ENCODE measurements at regions not wholly inside any gene's neighbourhood (a gene's known extent, or its start where the extent isn't known, plus 50 kb on each side); places are given as distances from the start of the nearest gene placed in this dataset.
"Not testable (repeated sequence)": the region's sequence is repeated elsewhere in the genome, so short reads cannot be mapped to it uniquely, and the experiment has no call there.

- DNase-seq (ENCODE audit: low read depth): no peak
- no peak for TF ChIP-seq POLR2A (IDR thresholded peaks at IDR 0.05; ENCODE audit: extremely low read depth, insufficient read length)
- TF ChIP-seq, protein P1, sequence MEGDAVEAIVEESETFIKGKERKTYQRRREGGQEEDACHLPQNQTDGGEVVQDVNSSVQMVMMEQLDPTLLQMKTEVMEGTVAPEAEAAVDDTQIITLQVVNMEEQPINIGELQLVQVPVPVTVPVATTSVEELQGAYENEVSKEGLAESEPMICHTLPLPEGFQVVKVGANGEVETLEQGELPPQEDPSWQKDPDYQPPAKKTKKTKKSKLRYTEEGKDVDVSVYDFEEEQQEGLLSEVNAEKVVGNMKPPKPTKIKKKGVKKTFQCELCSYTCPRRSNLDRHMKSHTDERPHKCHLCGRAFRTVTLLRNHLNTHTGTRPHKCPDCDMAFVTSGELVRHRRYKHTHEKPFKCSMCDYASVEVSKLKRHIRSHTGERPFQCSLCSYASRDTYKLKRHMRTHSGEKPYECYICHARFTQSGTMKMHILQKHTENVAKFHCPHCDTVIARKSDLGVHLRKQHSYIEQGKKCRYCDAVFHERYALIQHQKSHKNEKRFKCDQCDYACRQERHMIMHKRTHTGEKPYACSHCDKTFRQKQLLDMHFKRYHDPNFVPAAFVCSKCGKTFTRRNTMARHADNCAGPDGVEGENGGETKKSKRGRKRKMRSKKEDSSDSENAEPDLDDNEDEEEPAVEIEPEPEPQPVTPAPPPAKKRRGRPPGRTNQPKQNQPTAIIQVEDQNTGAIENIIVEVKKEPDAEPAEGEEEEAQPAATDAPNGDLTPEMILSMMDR (IDR thresholded peaks at IDR 0.05; ENCODE audit: low read depth, low read length): no peak
- no peak for TF ChIP-seq MYC (IDR thresholded peaks at IDR 0.05; ENCODE audit: low read depth, low read length)
- no peak for TF ChIP-seq MAX (IDR thresholded peaks at IDR 0.05; ENCODE audit: low read depth, low read length)
- no peak overlapping the region for H3K4me3 ChIP-seq (ENCODE audit: low read depth, low read length)
Observed at GRCh38 chr12:107855471-107855870, 81.0 kb downstream of the ASCL4 start.

DNA sequence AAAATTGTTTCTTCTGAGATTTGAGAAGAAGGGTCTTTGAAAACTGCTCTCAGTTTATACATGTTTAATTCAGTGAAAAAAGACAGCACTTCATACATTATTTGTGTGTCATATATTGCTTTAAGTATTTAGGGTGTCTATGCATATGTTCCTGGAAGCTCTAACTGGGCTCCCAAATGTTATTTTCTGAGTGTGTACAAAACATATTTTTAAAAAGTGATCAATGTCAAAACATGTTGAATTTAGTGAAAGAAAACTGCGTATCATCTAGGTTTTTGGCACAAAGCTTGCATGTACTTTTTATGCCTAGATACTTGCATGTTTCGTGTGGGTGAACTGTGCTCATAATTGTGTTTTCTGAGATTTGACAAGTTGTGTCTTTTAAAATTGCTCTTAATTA, 81.6 kb downstream of the ASCL4 start:
- H3K4me3 ChIP-seq (ENCODE audit: low read depth, low read length): no peak overlapping the region
- no peak for DNase-seq (ENCODE audit: low read depth)
- TF ChIP-seq MYC (IDR thresholded peaks at IDR 0.05; ENCODE audit: low read depth, low read length) (no peak), MAX (IDR thresholded peaks at IDR 0.05; ENCODE audit: low read depth, low read length) (no peak), POLR2A (IDR thresholded peaks at IDR 0.05; ENCODE audit: extremely low read depth, insufficient read length) (no peak)
- TF ChIP-seq, protein P1 (IDR thresholded peaks at IDR 0.05; ENCODE audit: low read depth, low read length): no peak

DNA sequence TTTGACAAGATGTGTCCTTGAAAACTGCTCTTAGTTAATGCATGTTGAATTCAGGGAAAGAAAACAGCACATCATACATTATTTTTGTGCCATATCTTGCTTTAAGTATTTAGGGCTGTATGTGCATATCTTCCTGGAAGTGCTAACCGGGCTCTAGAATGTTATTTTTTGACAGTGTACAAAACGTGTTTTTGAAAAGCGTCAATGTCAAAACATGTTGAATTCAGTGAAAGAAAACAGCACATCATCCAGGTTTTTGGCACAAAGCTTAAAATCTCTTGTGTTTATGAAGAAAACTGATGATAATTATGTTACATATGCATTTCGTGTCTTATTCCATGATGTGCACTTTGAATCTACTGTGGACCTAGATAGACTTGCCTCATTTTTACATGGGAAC, 82.7 kb downstream of the ASCL4 start:
- no peak for DNase-seq (ENCODE audit: low read depth)
- H3K4me3 ChIP-seq (ENCODE audit: low read depth, low read length): no peak overlapping the region
- TF ChIP-seq MYC (IDR thresholded peaks at IDR 0.05; ENCODE audit: low read depth, low read length) (no peak), MAX (IDR thresholded peaks at IDR 0.05; ENCODE audit: low read depth, low read length) (no peak), POLR2A (IDR thresholded peaks at IDR 0.05; ENCODE audit: extremely low read depth, insufficient read length) (no peak)
- TF ChIP-seq, protein P1 (IDR thresholded peaks at IDR 0.05; ENCODE audit: low read depth, low read length): no peak

GRCh38 chr12:107859367-107859766, 84.9 kb downstream of the ASCL4 start:
- TF ChIP-seq MAX (IDR thresholded peaks at IDR 0.05; ENCODE audit: low read depth, low read length) (no peak), MYC (IDR thresholded peaks at IDR 0.05; ENCODE audit: low read depth, low read length) (no peak), POLR2A (IDR thresholded peaks at IDR 0.05; ENCODE audit: extremely low read depth, insufficient read length) (no peak)
- TF ChIP-seq, protein P1 (IDR thresholded peaks at IDR 0.05; ENCODE audit: low read depth, low read length): no peak
- no peak overlapping the region for H3K4me3 ChIP-seq (ENCODE audit: low read depth, low read length)
- DNase-seq (ENCODE audit: low read depth): no peak

DNA sequence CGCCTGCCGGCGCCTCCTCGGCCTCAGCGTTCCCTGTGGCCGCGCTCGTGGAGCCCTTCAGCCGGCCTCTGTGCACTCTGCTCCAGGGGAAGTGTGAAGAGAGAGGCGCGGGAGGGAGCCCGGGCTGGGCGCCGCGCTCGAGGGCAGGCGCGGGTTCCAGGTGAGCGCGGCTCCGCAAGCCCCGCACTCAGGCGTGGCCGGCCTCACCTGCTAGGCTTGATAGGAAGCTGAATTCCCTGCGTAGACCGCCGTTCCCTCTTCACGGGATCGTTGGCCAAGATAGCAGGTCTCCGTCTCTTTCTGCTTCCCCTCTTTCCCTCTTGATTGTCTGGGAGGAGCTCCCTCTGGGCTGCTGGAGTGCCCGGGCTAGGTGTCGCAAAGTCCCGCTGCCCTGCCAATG, 89.7 kb downstream of the ASCL4 start:
- TF ChIP-seq MYC (IDR thresholded peaks at IDR 0.05; ENCODE audit: low read depth, low read length) (no peak), POLR2A (IDR thresholded peaks at IDR 0.05; ENCODE audit: extremely low read depth, insufficient read length) (no peak)
- H3K4me3 ChIP-seq (ENCODE audit: low read depth, low read length): no peak overlapping the region
- DNase-seq (ENCODE audit: low read depth): no peak

DNA sequence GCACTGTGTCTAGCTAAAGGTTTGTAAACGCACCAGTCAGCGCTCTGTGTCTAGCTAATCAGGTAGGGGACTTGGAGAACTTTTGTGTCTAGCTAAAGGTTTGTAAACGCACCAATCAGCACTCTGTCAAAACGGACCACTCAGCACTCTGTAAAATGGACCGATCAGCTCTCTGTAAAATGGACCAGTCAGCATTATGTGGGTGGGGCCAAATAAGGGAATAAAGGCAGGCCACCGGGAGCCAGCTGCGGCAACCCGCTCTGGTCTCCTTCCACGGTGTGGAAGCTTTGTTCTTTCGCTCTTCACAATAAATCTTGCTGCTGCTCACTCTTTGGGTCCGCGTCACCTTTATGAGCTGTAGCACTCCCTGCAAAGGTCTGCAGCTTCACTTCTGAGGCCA, 90.2 kb downstream of the ASCL4 start:
- not testable (repeated sequence) for H3K4me3 ChIP-seq (ENCODE audit: low read depth, low read length); DNase-seq (ENCODE audit: low read depth)

DNA sequence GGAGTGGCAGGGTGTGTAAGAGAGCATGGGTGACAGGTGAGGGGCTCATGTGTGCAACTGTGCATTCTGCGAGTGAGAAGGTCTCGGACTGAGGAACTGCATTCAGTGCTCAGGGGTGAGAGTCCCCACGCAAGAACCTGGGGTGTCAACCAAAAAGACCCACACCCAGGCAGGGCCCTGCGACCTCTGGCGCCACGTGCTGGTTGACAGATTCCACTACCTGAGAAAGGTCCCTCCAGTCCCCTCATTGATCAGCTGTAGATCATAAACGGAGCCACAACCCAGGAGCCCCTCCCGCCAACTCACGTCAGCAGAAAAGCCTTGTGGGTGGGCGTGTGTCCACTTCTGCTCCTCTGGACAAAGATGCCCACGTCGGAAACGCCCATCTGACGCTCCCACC, 98.7 kb downstream of the ASCL4 start:
- TF ChIP-seq MAX (IDR thresholded peaks at IDR 0.05; ENCODE audit: low read depth, low read length): no peak
- no peak for TF ChIP-seq MYC (IDR thresholded peaks at IDR 0.05; ENCODE audit: low read depth, low read length)
- no peak overlapping the region for H3K4me3 ChIP-seq (ENCODE audit: low read depth, low read length)
- DNase-seq (ENCODE audit: low read depth): no peak

Data from NB4 (cell line).